Glutamatergic neuron (in vitro differentiated cells): ENCODE measurements at regions not wholly inside any gene's neighbourhood (a gene's known extent, or its start where the extent isn't known, plus 50 kb on each side); places are given as distances from the start of the nearest gene placed in this dataset.
"Not testable (repeated sequence)": the region's sequence is repeated elsewhere in the genome, so short reads cannot be mapped to it uniquely, and the experiment has no call there.

Experiments used
- DNase-seq: peaks from one replicate; pipeline ENCODE4 v3.0.0; 2022
- H3K27ac Mint-ChIP-seq: one replicate; pipeline ENCODE4 v1.8.0; 2020; ENCODE audit warnings: mild to moderate bottlenecking, mixed read lengths, inconsistent platforms; ENCODE audit not compliant: unreplicated experiment
- H3K27me3 Mint-ChIP-seq: one replicate; pipeline ENCODE4 v1.8.0; 2020; ENCODE audit warnings: mild to moderate bottlenecking, moderate library complexity, mixed read lengths, inconsistent platforms; ENCODE audit not compliant: unreplicated experiment
- H3K36me3 Mint-ChIP-seq: one replicate; pipeline ENCODE4 v1.8.0; 2020; ENCODE audit warnings: mild to moderate bottlenecking, mixed read lengths, inconsistent platforms; ENCODE audit not compliant: unreplicated experiment
- H3K4me1 Mint-ChIP-seq: one replicate; pipeline ENCODE4 v1.8.0; 2020; ENCODE audit warnings: mild to moderate bottlenecking, low read depth, mixed read lengths, inconsistent platforms; ENCODE audit not compliant: unreplicated experiment
- H3K4me3 Mint-ChIP-seq: one replicate; pipeline ENCODE4 v1.8.0; 2020; ENCODE audit warnings: mild to moderate bottlenecking, mixed read lengths, inconsistent platforms; ENCODE audit not compliant: unreplicated experiment
- H3K9me3 Mint-ChIP-seq: one replicate; pipeline ENCODE4 v1.8.0; 2020; ENCODE audit warnings: mild to moderate bottlenecking, moderate library complexity, mixed read lengths, inconsistent platforms; ENCODE audit not compliant: unreplicated experiment
- CTCF ChIP-seq: fragments of 200-600 bp; sonication (generic); IDR thresholded peaks from one replicate; pipeline ENCODE4 v1.5.0; 2021; ENCODE audit not compliant: partially characterized antibody, unreplicated experiment

- TF ChIP-seq CTCF: no peak
- Mint-ChIP-seq H3K9me3 (peaks cover 2% of the 10 kb centered on the region), H3K27ac (no peak overlapping the region), H3K4me3 (no peak overlapping the region), H3K27me3 (no peaks in the 10 kb centered on the region), H3K36me3 (peaks cover 10% of the 10 kb centered on the region), H3K4me1 (no peaks in the 10 kb centered on the region)
- no peak for DNase-seq
Measured at GRCh38 chr5:85990998-85991397, 626.7 kb upstream of the COX7C start.

- not testable (repeated sequence) for H3K4me3 Mint-ChIP-seq, DNase-seq, H3K9me3 Mint-ChIP-seq, H3K4me1 Mint-ChIP-seq, H3K36me3 Mint-ChIP-seq, H3K27me3 Mint-ChIP-seq, H3K27ac Mint-ChIP-seq
Measured at GRCh38 chr5:85994653-85995052, 623.1 kb upstream of the COX7C start.

GRCh38 chr5:85998656-85999055 lies 619.1 kb upstream of the COX7C start:
- DNase-seq: no peak
- Mint-ChIP-seq H3K27me3 (no peaks in the 10 kb centered on the region), H3K4me3 (no peak overlapping the region), H3K27ac (no peak overlapping the region), H3K4me1 (no peaks in the 10 kb centered on the region), H3K9me3 (no peaks in the 10 kb centered on the region), H3K36me3 (no peaks in the 10 kb centered on the region)
- no peak for TF ChIP-seq CTCF

GRCh38 chr5:86008293-86008692 lies 609.4 kb upstream of the COX7C start:
- no peak for DNase-seq
- Mint-ChIP-seq H3K36me3 (peaks cover 4% of the 10 kb centered on the region), H3K4me3 (no peak overlapping the region), H3K27me3 (peaks cover 1% of the 10 kb centered on the region), H3K9me3 (peaks cover 1% of the 10 kb centered on the region), H3K27ac (no peak overlapping the region), H3K4me1 (no peaks in the 10 kb centered on the region)
- TF ChIP-seq CTCF: no peak

- peaks cover 1% of the 10 kb centered on the region for H3K27me3 Mint-ChIP-seq
- no peak overlapping the region for H3K4me3 Mint-ChIP-seq
- no peak overlapping the region for H3K27ac Mint-ChIP-seq
- no peaks in the 10 kb centered on the region for H3K4me1 Mint-ChIP-seq
- TF ChIP-seq CTCF: no peak
- no peak for DNase-seq
- H3K36me3 Mint-ChIP-seq: peaks cover 4% of the 10 kb centered on the region
- H3K9me3 Mint-ChIP-seq: peaks cover 1% of the 10 kb centered on the region
Measured at GRCh38 chr5:86008704-86009103, 609.0 kb upstream of the COX7C start.

GRCh38 chr5:86011937-86012336 lies 605.8 kb upstream of the COX7C start:
- no peak overlapping the region for H3K27ac Mint-ChIP-seq
- H3K27me3 Mint-ChIP-seq: peaks cover 1% of the 10 kb centered on the region
- no peak overlapping the region for H3K4me3 Mint-ChIP-seq
- no peak for DNase-seq
- H3K36me3 Mint-ChIP-seq: peaks cover 4% of the 10 kb centered on the region
- no peaks in the 10 kb centered on the region for H3K4me1 Mint-ChIP-seq
- TF ChIP-seq CTCF: no peak
- H3K9me3 Mint-ChIP-seq: peaks cover 1% of the 10 kb centered on the region
